HG03378 (cell line): ENCODE measurements at regions not wholly inside any gene's neighbourhood (a gene's known extent, or its start where the extent isn't known, plus 50 kb on each side); places are given as distances from the start of the nearest gene placed in this dataset.
A peak's percentile ranks its signal among the peaks of the same experiment; 100 is the strongest.

ENCODE experiments used
- ATAC-seq: cut with Tn5 transposase; IDR thresholded peaks from one replicate; pipeline ENCODE4 v1.9.1; 2021; ENCODE audit warnings: mild to moderate bottlenecking, moderate library complexity; ENCODE audit not compliant: unreplicated experiment

DNA sequence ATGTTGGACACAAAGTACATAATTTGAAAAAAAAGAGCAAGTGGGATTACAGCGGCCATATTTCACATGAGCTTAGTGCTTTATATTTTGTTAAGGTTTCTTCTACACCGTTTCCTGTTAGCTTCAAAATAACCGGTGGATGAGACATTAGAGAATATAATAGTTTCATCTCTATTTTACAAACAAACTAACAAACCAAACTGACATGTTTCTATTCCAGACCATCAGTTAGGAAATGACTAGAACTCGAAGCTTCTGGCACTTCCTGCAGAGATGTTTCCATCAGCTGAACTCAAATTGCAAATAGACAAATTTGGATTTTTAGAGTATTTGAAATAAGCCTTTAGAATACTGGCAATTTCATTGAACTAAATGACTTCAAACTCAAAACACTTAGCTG is 86.5 kb downstream of the MTRR start:
- ATAC-seq: no peak

DNA sequence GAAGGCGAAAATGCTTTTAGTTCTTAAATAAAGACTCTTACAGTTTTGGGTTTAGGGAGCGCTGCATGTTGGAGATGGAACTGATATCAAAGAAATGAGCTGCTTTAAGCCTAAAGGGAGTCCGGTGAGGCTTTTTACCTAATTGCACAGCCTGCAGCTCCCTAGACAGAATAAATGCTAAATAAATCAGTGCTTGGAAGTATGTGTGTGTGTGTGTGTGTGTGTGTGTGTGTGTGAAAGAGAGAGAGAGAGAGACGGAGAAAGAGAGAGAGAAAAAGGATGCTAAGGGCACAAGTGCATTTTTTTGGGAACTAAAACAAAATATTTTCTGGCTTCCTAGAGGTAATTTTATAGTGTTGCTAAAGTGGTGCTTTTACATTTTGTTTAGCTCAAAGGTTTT is 88.4 kb downstream of the MTRR start:
- ATAC-seq: no peak

DNA sequence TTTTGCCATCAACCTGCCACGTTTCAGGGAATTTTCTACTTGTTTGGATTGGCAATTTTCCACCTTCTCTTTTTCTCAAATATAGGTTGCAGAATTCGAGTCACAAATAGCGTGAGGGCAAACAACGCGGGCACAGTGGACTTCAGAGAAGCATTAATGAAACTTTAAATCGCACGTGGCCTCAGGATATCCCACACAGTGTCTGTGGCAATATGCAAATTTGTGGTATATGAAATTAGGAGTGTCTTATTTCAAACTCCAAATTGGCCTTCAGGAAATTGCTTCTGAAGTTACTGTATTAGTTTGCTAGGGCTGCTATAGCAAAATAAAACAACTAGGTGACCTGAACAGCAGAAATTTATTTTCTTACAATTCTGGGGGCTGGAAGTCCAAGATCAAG is 91.2 kb downstream of the MTRR start:
- no peak for ATAC-seq

DNA sequence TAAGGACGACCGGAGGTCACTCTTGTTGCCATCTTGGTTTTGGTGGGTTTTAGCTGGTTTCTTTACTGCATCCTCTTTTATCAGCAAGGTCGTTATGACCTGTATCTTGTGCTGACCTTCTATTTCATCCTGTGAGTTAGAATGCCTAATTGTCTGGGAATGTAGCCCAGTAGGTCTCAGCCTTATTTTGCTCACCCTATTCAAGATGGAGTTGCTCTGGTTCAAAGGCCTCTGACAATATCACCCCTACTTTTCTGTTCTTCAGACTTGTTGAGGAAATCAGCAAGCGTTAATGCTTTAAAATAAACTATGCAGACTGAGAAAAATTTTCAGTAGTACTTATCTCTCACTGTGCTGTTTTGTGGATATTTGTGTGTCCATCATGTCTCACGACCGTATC is 92.6 kb downstream of the MTRR start:
- no peak for ATAC-seq

DNA sequence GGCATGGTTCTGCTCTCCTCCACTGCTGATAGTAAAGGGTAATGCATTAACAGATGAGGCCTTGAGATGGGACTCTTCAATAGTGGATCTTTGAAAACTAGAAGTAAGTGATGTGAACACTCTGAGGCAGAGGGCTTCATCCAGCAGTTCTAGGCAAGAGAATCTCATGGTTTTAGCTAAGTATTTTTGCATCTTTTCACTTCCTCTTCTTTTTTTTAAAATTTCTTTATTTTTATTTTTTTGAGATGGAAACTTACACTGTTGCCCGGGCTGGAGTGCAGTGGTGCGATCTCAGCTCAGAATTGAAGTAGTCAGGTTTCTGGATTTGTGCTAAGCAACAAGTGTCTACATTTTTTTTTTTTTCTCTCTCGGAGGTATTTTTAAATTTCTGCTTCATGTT is 101.9 kb downstream of the MTRR start:
- ATAC-seq: peak; percentile 88

DNA sequence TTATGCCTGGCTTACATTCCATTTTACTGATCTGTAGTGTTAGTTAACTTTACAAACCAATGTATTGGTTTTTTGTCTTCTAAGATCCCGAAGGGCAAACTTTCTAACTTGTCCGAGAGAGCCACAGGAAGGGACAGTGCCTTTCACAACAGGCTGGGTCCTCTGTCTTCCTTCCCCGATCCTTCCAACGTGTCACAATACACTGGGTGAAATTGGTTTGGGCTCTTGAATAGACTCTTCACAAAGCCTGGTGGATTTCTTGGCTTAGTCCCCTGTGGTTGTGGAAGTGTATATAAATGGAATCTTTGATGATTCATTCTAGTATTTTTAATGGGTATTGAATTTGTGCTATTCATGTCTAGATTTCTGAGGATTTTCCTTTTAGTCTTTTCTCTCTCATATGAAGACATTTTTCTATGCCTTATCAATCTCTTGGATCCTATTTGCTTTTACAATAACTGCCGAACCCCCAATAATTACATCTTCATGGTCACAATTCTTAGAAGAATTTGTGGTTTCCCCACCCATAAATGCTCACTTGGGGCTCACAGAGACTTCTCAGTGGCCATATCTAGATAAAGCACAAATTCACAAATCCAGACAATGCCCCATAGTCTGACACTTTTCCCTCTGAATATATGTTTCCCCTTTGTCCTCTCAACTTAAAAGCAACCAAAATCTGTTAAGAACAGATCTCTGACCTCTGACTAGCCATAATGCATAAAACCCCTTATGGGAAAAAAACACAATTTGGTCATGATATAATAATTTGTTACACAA is 107.7 kb downstream of the MTRR start:
- no peak for ATAC-seq

DNA sequence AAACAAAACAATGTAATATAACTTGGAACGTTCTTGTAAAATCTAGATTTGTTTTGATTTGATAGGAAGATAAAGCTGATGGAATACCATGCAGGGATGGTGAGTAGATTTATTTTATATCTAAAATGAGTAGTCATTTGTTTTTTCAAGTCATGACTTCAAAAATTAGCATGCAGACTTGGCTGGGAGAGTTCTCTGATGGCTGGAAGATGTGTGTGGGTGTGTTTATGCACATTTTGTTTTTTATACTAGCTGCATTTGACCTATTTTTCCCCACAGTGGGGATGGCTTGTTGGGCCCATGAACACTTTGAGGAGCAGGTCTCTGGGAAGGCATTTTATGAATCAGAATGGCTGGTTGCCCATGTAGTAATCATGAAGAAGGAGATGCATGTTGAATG is 109.2 kb downstream of the MTRR start:
- ATAC-seq: no peak

DNA sequence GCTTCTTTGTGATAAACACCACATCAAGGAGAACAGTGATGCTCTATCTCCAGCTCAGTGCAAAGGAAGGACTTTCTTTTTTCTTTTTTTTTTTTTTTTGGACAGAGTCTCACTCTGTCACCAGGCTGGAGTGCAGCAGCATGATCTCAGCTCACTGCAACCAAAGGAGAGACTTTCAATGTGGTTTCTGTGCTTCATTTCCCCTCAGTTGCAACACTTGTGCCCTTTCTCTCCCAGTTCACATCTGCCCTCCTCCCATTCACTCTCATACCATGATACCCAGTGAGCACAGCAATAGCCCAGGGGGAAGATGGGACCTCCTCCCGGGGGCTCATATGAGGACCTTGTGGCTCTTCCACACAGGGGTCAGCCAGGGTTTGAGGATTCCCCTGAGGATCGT is 110.0 kb downstream of the MTRR start:
- ATAC-seq: no peak

DNA sequence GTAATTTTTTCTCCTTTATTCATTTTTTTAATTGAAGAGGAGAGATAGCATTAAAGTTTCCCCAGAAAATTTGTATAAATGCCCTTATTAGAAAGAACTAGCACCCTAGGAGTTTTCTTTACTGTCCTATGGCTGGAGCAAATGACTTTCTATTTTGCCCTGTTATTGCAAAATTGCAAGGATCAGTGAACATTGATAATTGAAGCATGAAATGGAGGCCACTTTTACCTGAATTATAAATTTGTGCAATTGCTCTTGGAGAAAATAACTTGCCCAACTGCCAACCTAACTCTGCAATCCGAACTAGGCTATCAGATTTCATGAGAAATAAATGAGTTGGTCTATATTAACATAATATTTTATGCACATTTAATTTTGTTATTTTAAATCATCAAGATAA is 111.9 kb downstream of the MTRR start:
- no peak for ATAC-seq

DNA sequence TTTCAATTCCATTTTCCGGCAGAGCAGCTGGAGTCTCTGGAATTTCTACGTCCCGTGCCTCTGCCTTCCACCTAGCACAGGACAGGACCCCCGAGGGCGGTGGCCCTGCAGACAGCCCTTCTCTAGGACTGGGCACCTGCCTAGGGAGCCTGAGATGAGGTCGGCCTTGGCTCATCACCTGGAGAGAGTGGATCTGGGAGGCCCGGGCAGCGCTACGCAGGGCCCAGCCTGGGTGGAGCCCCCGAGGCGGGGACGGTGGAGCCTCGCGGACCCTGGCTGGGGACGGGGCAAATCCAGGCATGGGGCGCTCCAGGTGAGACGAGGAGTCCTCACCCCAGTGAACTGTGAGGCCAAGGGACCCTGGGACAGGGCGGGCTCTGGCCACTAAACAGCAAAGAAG is 114.5 kb downstream of the MTRR start:
- ATAC-seq: no peak

DNA sequence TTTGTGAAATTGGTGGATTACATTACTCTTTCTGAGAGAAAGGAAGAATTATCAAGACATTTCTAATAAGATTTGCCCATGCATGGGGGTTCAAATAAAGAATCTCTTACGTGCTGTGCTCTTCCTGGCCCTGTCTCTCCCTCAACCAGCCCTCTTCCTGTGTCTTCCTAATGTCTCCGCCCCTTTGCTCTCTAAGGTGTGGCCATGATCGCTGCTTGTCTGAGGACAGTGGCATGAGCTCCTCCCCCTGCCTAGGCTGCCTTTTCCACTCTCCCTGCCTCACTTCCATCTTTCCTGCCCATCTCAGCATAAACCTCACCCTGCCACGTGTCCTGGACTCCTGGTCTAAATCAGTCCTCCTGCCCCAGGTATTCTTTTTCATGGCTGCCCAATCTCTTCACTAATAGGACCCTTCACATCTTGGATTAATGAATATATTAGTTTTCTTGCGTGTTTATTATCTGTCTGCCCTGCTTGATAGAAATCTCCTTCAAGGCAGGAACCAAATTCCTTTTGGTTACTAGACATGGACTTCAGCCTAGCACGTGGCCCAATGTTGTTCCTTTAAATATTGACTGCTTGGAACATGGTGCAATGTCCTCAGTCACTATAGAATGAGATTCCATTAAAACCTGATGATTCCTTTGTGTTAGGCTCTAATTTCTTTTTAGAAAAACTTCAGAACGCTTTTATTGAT is 122.3 kb downstream of the MTRR start:
- ATAC-seq: no peak

DNA sequence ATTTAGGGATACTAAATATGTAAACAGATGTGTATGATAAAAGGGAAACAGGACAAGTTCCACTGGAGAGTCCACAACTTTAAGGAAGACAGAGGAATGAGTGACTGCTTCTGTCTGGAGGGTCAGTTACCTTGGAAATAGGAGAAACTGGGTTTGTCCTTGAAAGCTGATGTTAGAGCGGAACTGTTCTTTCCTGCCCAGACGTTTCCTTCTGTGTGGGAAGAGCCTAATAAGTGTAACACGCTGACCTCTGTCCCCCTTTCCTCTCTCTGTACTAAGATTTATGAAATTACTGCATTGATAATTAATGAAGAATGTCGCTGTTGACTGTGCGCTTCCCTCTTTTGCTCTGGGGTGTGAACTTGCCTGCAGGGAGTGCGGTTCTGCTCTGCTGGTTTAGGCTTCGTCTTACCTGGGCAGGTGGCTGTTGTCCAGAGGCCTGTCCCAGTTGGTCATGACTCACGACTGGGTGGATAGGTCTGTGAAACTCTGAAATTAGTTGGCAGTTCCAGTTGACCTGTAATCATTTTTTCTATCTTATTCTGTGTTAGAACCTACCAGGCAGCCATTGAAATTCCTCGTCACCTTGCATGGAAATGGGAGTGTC is 126.8 kb downstream of the MTRR start:
- no peak for ATAC-seq

DNA sequence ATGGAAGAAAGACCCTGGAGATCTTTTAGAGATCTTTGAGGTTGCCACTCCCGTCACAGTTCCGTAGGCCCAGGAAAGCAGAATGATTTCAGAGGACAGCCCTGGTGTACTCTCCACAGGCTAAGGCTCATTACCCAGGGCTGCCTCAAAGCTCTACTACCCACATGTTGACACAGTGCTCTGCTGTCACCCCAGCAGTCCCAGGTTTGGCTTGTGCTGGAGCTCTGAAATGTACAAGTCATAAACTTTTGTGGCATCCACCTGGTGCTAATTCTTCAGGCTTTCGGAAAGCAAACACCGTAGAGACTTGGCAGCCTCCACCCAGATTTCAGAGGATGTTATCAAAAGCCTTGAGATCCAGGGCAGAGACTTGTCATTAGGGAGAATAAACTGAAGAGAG is 136.5 kb downstream of the MTRR start:
- ATAC-seq: no peak

DNA sequence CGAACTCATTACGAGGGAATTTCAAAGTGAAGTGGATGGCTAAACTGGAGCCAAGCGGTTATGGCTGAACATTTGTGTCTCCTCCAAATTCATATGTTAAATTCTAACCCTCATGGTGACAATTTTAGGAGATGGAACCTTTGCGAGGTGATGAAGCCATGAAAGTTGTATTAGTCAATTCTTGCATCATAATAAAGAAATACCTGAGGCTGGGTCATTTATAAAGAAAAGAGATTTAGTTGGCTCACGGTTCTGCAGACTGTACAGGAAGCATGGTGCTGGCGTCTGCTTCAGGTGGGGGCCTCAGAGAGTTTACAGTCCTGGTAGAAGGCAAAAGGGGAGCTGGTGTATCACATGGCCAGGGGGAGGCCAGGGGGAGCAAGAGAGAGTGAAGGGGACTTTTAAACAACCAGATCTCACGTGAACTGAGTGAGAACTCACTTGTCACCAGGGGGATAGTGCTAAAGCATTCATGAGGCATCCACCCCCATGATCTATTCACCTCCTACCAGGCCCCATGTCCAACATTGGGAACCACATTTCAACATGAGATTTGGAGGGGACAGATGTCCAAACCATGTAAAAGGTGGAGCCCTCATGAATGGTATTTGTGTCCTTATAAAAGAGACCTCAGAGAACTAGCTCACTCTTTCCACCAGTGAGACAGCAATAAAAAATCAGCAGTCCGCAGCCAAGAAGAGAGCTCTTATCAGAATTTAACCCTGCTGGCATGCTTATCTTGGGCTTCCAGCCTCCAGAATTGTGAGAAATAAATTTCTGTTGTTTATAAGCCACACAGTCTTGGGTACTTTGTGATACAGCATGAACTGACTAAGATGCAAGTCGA is 143.4 kb downstream of the MTRR start:
- no peak for ATAC-seq

DNA sequence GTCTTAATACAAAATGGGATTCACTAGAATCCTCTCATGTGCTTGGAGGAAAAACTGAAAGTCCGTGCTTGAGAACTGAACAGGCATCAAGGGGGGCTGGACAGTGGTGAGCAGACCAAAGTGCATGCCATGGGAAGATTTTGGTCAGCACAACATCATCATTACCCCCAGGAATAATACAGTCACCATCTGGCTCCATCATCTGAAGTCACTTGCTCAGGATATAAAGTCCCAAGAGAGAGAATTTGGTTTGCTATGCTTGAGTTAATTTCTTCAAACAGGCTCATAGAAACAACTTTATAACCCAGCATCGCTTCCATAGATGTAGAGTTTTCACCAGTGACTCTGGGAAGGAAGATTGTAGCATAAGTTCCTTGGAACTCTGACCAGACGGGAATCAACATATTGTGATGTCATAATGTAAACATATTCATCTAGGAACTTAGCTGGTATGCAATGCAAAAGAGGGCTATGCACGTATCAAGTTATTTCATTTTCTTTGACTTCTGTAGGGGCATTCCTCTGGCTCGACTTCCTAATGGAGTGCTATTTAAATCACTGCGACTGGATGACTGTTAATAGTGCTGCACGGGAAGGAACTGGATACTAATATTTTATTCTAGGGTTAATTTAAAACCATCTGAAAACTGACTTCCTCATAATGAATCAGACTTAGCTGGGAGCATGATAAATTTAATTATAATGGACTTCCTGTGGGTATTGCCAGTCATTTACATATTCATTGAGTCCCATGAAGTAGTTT is 145.2 kb downstream of the MTRR start:
- no peak for ATAC-seq

DNA sequence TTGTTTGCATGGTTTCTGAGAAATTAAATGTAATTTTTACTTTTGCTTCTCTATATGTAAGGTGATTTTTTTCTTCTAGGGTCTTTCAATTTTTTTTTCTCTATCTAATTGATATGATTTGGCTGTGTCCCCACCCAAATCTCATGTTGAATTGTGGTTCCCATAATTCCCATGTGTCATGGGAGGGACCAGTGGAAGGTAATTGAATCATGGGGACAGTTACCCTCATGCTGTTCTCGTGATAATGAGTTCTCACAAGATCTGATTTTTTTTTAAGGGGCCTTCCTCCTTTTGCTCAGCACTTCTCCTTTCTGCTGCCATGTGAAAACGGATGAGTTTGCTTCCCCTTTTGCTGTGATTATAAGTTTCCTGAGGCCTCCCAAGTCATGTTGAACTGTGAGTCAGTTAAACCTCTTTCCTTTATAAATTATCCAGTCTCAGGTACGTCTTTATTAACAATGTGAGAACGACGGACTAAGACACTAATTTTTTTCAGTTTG is 150.8 kb downstream of the MTRR start:
- ATAC-seq: peak; percentile 76

DNA sequence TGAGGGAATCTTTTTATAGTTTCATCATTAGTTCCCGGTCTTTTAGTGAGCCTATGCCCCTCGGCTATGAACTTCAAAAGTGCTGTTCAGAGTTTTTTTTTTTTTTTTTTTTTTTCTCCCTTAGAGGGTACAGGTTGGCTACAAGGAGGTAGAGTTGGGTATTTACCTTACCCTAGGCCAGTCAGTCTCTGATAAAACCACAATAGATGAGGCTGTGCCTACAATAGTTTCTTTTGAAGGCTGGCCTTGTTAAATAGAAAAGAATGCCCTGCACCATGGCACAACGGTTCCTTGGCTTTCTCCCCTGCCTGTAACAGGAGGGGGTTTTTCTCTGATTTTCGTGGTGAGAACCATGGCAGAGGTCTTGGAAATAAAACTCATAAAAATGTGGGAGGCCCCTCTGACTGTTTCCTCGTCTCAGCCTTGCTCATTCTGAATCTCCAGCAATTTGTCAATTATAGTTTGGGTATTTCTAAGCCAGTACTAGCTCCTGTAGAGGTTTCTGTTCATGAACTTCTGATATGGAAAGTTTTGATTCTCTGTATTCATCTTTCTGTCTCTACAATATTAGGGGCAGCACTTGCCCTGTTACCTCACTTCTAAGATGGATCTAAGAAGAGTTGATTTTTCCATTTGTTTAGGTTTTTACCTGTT is 152.0 kb downstream of the MTRR start:
- ATAC-seq: no peak

DNA sequence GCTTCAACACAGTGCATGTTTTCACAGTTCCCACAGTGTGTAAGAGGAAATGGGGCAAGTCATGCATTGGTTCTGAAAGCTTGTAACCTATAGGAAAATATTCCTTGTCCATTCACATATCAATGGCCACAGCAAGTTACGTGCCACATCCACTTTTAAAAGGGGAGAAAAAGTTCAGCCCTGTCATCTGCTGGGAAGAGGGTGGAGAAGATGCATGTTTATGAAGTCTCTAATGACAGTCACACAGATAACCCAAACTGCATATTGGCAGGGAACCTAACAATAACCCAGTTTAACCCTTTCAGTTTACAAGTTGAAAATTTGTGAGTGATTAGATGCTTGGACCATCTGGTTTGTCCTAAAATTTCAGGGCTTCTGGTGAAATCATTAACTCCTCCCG is 159.3 kb downstream of the MTRR start:
- no peak for ATAC-seq

DNA sequence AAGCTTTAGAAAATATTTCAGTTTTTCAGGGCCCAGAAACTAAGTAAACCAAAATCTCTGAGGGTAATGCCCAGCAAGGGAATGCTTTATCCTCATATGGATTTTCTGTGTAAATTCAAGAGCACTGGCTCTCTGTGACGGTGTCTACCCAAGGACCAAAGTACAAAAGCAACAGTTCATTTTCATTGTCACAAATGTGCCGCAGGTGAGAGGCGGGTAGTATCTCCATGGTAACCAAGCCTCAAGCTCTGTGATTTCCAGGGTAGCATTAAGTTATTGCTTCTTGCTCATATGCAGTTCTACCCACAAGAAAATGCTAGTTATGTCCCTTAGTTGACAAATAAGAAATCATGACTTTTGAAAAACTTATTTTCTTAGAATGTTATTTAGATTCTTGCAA is 164.3 kb downstream of the MTRR start:
- no peak for ATAC-seq

DNA sequence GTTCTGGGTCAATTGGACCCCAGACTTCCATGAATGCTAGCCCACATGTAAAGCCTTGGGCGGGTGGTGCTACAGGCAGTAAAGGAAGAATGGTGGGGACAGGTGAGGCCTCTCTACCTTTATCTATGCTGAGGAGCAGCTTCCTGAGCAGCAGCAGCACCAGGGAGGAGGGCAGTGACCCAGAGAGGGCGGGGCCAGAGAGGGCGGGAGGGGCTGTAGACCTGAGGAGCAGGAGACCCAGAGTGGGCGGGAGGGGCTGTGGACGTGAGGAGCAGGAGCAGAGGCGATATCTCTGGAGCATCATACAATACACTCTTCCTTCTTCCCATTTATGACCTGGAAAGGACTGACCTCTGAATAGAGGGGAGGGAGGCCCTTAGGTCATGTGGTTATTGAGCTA is 165.9 kb downstream of the MTRR start:
- no peak for ATAC-seq
